ENCODE measurements at regions not wholly inside any gene's neighbourhood (a gene's known extent, or its start where the extent isn't known, plus 50 kb on each side); places are given as distances from the start of the nearest gene placed in this dataset.

DNA sequence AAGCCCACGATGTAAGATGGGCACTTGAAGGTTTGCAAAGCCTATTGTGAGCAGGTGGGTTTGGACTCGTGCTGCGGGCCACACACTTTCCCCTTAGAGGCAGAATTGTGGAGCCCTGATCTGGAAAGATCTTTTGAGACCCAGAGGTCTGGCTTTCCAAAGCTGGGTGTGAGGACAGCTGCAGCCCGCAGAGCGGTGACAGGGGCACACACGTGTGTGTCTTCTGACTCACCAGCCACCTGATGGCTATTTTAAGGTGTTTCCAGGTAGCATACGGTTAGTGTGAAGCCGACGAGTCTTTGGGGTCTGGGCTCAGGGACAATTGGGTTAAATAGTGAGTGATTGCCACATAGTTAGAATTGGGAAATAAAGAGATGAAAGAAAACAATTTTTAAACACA, 108.9 kb upstream of the GSE1 start:
- Mint-ChIP-seq H3K27ac (no peak overlapping the region), H3K4me1 (ENCODE audit: low read depth) (peaks cover 12% of the 10 kb centered on the region), H3K9me3 (ENCODE audit: low read depth) (no peaks in the 10 kb centered on the region), H3K36me3 (ENCODE audit: insufficient read depth) (no peaks in the 10 kb centered on the region), H3K4me3 (ENCODE audit: low read depth) (no peak overlapping the region), H3K27me3 (peaks cover 10% of the 10 kb centered on the region)
- DNase-seq (ENCODE audit: low spot score, unreplicated experiment) = no peak
- no peak for TF ChIP-seq CTCF (IDR thresholded peaks at IDR 0.05; ENCODE audit: unreplicated experiment)

DNA sequence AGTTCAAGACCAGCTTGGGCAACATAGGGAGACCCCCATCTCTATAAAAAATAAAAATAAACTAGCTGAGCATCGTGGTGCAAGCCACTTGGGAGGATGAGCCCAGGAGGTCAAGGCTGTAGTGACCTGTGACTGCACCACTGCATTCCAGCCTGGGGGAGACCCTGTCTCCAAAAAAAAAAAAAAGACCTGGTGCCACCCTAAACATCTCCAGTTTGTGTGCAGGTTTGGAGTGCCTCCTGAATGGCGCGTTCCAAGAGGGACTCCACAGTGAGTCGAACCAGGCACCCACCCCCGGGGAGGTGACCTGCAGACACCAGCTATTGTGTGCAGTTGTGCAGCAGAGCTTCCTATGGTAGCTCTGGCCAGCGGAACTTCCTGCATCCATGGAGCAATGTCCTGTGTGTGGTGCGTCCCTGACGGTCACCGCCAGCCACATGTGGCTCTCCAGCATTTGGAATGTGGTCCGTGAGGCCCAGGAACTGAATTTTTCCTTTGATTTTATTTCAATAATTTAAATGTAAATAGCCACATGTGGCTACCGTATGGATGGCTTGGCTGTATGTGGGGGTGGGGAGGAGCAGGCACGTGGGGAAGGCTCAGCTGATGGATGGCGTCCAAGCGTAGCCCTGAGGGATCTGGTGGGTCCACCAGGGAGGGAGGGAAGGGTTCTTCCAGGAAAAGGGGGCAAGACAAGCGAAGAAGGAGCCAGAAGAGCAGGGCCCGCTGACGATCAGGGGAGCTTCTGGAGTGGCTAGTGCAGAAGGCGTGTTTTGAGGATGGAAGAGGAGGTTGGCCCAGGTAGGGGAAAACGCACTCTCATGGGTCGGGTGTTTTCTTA, 107.1 kb upstream of the GSE1 start:
- H3K9me3 Mint-ChIP-seq (ENCODE audit: low read depth) = no peaks in the 10 kb centered on the region
- DNase-seq (ENCODE audit: low spot score, unreplicated experiment) = no peak
- no peak overlapping the region for H3K27ac Mint-ChIP-seq
- H3K27me3 Mint-ChIP-seq = peaks cover 10% of the 10 kb centered on the region
- no peaks in the 10 kb centered on the region for H3K36me3 Mint-ChIP-seq (ENCODE audit: insufficient read depth)
- TF ChIP-seq CTCF (IDR thresholded peaks at IDR 0.05; ENCODE audit: unreplicated experiment) = no peak
- H3K4me1 Mint-ChIP-seq (ENCODE audit: low read depth) = peaks cover 4% of the 10 kb centered on the region
- H3K4me3 Mint-ChIP-seq (ENCODE audit: low read depth) = no peak overlapping the region

GRCh38 chr16:85506635-85506911, 106.5 kb upstream of the GSE1 start:
- Mint-ChIP-seq H3K27ac (no peak overlapping the region), H3K27me3 (peaks cover 13% of the 10 kb centered on the region), H3K36me3 (ENCODE audit: insufficient read depth) (no peaks in the 10 kb centered on the region), H3K9me3 (ENCODE audit: low read depth) (no peaks in the 10 kb centered on the region), H3K4me3 (ENCODE audit: low read depth) (no peak overlapping the region), H3K4me1 (ENCODE audit: low read depth) (peaks cover 4% of the 10 kb centered on the region)
- no peak for DNase-seq (ENCODE audit: low spot score, unreplicated experiment)
- TF ChIP-seq CTCF (IDR thresholded peaks at IDR 0.05; ENCODE audit: unreplicated experiment) = no peak

GRCh38 chr16:85507342-85507741, 105.8 kb upstream of the GSE1 start:
- Mint-ChIP-seq H3K4me1 (ENCODE audit: low read depth) (peaks cover 4% of the 10 kb centered on the region), H3K4me3 (ENCODE audit: low read depth) (no peak overlapping the region), H3K9me3 (ENCODE audit: low read depth) (no peaks in the 10 kb centered on the region), H3K36me3 (ENCODE audit: insufficient read depth) (no peaks in the 10 kb centered on the region), H3K27ac (no peak overlapping the region), H3K27me3 (peaks cover 14% of the 10 kb centered on the region)
- DNase-seq (ENCODE audit: low spot score, unreplicated experiment) = no peak
- TF ChIP-seq CTCF (IDR thresholded peaks at IDR 0.05; ENCODE audit: unreplicated experiment) = no peak

DNA sequence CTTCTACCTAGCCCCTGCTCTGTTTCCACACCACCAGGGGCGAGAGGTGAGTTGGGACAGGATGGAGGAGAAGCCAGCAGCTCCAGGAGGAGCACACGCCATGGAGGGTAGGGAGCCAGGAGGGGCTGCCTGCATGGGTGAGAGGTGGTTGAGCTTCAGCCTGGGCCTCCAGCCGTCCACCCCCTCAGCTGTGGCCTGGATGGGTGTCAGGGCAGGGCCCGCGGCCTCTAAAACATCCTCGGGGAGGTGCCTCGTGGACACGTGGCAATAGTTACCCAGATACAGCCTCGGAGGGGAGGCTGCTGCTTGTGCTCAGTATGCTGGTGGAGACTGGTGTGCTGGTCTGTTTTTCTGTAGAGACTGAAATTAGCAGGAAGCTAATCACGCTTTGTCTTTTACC, 104.7 kb upstream of the GSE1 start:
- Mint-ChIP-seq H3K36me3 (ENCODE audit: insufficient read depth) (no peaks in the 10 kb centered on the region), H3K27me3 (peaks cover 13% of the 10 kb centered on the region), H3K4me1 (ENCODE audit: low read depth) (no peaks in the 10 kb centered on the region), H3K27ac (no peak overlapping the region), H3K9me3 (ENCODE audit: low read depth) (no peaks in the 10 kb centered on the region), H3K4me3 (ENCODE audit: low read depth) (no peak overlapping the region)
- TF ChIP-seq CTCF (IDR thresholded peaks at IDR 0.05; ENCODE audit: unreplicated experiment) = no peak
- DNase-seq (ENCODE audit: low spot score, unreplicated experiment) = no peak
